Colon (tissue), 2 donors: ENCODE measurements at regions not wholly inside any gene's neighbourhood (a gene's known extent, or its start where the extent isn't known, plus 50 kb on each side); places are given as distances from the start of the nearest gene placed in this dataset.
"Not testable (repeated sequence)": the region's sequence is repeated elsewhere in the genome, so short reads cannot be mapped to it uniquely, and the experiment has no call there.

Experiments used
- FAIRE-seq: peaks from 2 replicates; lab custom pipeline; 2012; peaks lifted over from hg19 to GRCh38; lab: Jason Lieb, UNC
- donor health status: control.
- donor health status: control.

DNA sequence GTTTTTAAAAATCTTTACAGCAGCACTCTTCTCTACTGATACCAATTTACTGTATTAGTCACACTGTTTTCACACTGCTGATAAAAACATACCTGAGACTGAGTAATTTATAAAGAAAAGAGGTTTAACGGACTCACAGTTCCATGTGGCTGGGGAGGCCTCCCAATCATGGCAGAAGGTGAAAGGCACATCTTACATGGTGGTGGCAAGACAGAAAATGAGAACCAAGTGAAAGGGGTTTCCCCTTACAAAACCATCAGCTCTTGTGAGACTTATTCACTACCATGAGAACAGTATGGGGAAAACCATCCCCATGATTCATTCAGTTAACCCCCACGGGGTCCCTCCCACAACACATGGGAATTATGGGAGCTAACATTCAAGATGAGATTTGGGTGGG lies 481.9 kb upstream of the TLE4 start:
- FAIRE-seq = not testable (repeated sequence)

DNA sequence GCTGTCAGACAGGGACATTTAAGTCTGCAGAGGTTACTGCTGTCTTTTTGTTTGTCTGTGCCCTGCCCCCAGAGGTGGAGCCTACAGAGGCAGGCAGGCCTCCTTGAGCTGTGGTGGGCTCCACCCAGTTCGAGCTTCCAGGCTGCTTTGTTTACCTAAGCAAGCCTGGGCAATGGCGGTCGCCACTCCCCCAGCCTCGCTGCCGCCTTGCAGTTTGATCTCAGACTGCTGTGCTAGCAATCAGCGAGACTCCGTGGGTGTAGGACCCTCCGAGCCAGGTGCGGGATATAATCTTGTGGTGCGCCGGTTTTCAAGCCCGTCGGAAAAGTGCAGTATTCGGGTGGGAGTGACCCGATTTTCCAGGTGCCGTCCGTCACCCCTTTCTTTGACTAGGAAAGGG lies 468.5 kb upstream of the TLE4 start:
- not testable (repeated sequence) for FAIRE-seq

DNA sequence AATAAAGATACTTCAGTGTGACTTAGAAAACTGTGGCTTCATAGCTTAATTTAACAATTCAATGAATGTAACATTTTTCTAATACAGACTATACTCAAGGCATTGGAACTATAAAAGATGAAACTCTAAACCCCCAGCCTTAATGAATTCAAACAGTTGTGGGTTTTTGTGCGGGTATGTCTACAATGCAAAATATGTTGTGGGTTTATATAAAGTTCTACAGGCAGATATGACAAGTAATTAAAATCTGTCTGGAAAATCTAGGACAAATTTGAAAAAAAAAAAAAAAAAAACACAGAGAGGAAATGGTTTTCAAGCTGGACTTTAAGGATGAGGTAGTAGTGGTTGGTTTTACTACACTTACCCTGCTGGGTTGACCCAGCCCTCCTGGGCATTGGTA lies 467.5 kb upstream of the TLE4 start:
- no peak for FAIRE-seq

DNA sequence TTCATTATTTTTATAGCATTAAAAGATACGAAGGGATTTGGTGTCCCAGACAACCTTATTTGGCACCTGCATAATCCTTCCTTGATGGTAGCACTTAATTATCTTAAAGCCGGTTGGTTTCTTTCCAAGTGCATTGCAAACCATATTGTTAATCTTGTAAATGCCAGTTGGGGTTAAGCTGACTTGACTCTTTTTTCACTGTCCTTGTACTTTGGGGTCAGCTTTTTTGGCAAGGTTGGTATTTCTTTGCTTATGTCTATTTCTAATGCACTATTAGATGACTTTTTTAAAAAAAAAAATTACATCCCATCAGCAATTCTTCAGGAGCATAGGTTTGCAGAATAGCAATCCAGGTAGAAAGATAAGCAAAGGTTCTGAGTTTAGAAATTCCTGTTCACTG lies 466.8 kb upstream of the TLE4 start:
- no peak for FAIRE-seq

DNA sequence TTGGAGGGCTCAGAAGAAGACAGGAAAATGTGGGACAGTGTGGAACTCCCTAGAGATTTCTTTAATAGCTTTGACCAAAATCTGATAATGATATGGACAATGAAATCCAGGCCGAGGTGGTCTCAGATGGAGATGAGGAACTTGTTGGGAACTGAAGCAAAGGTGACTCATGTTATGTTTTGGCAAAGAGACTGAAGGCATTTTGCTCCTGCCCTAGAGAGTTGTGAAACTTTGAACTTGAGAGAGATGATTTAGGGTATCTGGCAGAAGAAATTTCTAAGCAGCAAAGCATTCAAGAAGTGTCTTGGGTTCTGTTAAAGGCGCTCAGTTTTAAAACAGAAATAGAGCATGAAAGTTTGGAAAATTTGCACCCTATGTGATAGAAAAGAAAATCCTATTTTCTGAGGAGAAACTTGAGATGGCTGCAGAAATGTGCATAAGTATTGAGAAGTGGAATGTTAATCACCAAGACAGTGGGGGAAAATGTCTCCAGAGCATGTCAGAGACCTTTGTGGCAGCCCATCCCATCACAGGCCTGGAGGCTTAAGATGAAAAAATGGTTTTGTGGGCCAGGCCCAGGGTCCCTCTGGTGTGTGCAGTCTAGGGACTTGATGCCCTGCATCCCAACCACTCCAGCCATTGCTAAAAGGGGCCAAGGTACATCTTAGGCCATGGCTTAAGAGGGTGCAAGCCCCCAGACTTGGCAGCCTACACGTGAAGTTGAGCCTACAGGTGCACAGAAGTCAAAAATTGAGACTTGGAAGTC lies 463.7 kb upstream of the TLE4 start:
- FAIRE-seq = no peak

DNA sequence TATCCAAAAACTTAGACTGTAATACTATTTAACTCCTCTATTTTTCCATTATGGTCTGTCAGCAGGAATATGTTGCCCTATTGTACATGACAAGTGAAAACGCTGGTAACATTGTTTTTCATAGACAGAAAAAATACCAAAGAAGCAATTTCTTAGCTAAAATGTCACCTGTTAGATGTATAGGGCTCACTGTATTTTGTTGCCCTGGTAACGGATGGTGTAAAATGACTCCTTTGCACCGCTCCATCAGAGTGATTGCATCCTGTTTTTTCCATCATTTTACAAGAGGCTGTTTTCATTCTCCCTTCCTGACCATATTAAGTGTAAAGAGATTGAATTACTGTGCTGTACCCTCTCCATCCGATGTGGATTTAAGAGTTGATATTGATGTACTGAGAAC lies 460.1 kb upstream of the TLE4 start:
- no peak for FAIRE-seq

DNA sequence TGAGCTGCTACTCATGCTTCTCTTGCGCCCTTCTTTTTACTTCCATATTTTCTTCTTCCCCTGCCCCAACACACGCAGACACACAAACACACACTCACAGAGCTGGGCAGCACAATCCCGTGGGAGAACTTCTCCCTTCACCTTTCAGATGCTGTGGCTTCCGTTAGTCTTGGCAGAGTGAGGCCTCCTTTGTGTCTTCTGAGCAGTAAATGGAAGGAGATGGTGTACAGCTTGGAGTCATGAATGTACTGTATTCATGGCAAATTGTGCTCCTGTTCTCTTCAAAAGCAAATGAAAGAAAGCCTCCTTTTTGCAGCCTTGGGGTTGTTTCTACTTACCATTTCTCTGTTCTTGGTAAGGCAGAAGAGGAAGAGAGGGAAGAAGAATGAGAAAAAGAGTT lies 456.6 kb upstream of the TLE4 start:
- no peak for FAIRE-seq

DNA sequence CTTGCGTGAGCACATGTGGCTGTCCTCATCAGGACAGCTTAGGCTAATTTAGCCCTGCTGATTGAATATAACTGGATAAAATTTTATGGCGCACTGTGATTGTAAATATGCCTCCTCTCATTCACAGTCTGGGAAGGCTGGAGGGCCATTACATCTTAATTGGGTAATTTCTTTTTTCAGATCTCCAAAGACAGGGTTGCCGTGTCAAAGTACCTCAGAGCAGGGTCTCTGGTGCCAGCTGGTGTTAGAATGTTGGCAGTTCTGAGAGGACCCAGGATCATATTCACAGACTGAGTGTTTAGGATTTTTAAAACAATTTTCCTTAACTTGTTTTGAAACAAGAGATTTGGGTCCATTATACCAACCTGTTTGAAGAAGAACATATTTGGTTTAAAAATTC lies 455.7 kb upstream of the TLE4 start:
- no peak for FAIRE-seq

DNA sequence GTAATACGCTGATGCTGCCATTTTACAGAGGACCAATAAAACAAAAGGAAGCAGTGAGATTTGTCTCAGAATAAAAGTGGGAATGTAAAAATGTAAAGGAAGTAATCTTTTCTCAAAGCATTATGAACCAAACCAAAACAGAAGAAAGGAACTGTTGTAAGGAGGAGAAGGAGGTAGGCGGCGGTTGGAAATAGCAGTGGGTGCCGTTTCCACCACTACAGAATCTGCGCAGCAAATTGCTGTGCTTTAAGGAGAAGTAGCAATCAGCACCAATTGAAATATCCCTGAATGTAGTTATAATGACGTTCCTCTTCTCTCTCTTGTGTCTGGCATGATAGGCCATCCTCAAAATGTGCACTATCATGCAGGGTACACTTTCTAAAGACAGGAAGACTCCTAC lies 455.1 kb upstream of the TLE4 start:
- FAIRE-seq = no peak

DNA sequence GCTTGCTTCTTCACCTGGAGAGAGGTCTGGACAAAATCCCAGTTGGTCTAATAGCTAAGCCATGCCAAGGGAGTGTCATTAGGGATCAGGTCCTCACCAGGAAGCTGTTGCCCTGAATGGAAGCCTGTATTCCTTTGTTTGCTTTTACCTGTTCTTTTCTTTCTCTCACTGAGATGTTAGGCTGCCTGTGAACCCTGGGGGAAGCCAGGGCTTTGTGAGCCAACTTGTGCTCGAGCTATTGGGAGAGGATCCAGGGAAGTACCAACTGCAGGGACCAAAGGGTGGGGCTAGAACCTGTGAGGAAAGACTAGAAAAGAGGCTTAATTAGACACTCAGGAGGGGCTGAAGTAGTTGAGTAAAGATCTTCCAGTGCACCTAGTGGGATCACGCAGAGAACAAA lies 451.2 kb upstream of the TLE4 start:
- no peak for FAIRE-seq

DNA sequence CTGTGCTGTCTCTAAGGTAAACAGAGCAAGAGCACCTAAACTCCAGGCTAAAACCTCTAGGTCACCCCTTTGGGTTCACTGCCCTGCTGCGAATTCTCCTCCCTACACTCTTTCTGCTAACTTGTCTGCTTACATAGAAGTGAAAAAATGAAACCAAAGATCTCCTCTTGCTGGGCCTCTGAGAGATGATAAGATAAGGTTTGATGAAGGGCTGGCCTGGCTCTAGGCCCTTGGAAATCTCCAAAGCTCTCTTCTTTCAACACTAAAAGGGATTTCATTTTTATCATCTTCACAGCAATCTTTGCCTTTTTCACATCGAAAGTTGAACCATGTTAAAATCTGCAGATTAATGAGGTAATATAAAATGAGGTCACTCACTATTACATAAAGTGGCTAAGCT lies 450.8 kb upstream of the TLE4 start:
- FAIRE-seq = no peak

DNA sequence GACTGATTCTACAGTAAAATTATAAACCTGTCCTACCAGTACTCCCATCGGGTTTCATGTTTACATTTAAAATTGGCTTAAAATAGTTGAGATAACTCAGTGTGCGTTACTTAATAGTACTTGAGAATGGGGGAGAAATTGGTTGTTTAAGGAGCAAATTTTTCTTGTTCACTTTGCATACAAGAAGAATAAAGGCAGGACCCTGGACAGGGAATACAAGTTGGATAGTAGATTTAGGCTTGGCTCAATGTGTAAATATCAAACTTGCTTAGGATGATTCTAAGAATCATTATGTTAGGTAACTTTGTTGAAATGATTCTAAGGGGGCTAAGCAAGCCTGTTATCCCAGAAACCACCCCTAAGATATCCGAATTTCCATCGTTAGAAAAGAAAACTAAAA lies 448.4 kb upstream of the TLE4 start:
- FAIRE-seq = no peak

DNA sequence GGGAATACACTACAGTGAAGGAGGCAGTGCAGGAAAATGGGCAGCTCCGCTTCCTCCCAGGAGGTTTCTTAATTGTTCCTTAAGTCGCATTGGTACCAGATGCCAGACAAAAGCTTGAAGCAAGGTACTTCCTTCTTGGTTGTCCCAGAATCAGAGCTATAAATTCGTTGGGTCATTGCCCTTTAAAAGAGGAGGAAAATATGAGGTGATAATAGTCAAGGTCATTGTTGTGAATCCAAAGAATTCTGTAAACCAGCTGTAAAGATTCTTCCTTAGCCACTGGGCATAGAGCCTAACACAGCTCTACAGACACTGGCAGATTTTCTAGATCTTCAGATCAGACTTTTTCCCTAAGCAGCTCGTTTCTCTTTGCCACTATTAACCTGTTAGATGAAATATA lies 444.1 kb upstream of the TLE4 start:
- no peak for FAIRE-seq

DNA sequence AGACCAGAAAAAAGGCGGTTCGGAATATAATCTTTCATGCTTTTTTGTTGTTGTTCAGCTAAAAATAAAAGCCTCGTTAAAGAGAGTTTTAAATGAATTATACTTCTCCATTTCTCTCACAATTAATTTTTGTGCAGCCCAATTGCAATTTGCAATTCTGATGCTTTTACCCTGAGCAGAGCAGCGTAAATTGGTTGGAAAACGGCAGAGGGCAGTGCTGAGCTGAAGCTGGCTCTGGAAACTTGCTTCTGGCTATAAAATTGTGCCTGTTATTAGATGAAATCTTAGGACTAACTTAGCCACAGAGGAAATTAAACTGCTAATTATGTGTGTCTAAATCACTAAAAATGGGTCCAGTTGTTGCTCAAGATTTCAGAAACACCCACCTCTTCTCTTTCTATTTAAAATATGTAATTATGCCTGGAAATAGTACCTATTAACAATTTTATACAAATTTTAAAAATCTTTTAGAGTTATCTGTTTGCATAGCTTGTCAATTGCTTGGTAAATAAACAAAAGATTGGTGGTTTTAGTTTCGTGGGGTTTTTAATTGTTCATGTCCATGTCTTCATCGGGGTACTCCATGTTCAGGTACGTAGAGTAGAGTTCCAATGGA lies 441.8 kb upstream of the TLE4 start:
- no peak for FAIRE-seq

DNA sequence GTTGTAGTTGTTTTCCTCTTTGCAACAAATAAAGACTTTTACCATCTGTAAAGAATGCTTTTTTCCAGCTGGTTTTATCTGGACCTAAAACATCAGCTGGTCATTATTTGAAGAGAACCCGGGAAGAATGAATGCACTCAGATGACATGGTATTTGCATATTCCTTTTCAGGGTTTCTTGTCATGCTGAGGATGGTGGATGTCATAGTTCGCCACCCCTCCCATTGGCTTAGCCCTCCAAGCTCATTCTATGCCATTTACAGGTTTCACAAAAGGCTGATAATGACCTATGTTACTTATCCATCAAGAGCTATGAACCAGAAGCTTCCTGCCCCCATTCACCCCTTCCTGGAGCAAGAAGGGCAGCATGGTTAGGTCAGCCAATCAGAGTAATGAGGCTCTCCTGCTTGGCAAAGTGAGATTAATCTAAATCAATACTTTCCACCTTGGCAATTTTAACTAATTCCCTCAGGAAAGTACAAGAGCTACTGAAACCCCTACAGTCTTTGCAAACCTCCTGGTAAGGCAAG lies 440.5 kb upstream of the TLE4 start:
- FAIRE-seq = no peak

DNA sequence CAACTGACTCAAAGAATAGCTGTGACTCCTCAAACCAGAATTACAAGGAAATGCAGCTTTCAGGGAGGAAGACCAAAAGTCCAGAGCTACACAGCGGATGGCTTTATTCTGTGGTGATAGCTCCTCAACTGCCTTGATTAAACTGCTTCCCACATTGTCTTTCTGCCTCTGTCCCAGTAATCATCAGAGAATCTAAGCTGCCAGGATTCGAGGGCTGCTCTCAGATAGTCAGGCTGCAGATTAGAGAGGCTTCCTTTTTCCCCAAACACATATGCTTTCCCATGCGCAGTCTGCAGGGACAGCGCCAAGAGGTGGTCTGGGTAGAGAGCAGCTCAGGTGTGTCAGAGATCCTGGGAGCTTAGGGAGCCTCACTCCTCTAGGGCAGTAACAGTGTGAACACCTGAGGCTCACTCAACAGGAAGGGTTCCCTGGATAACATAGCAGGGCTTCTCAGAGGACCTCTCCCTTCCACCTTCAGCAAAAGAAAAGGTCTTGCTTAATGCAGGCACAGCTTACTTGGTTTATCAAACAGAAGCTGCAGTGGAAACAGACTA lies 439.9 kb upstream of the TLE4 start:
- no peak for FAIRE-seq

DNA sequence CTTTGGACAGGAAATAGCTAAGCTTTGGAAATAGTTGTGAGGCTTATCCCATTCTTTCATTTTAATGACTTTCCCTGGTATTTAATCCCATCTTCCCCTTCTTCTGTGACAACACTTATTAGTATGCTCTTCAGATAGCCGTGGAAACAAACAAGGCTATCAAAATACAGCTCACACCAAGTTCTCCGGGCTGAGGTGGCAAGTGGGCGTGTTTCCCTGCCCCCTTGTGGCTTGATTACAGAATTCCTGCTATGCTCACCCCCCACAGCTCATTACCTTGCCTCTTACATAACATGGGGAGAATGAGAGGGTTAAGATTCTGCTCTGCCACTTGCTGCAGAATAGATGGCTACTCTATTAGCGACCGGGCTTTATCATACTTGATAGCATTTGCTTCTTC lies 437.1 kb upstream of the TLE4 start:
- no peak for FAIRE-seq

DNA sequence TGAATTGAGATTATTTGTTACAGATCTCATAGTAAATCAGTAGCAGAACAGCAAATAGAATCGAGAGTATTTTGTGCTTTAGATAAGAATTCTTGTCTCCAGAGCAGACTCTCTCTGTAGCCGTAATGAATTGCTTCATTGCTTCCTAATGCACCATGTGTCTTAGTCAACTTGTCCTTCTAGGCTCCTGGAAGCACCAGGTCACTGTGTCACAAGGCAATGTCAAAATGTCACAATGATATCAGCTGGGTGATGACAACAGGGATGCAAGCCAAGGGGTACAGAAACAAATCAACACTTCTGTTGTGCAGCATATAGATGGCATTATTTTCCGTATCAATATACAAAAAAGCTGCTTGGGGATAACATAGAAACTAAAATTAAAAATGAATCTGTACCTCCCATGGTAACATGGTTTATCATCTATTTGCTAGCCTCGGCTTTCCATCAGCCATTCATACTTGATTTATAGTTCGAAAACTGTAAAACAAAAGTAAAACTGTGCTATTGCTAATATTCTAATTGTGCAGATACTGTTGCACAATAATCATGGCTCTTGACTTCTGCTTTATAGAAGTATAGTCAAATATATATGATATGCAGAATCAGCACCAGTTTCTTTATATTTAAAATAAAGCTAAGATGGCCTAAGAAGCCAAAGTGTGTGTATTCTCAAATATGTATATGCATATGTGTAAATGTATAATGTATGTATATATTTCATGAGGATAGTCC lies 435.9 kb upstream of the TLE4 start:
- FAIRE-seq = no peak

DNA sequence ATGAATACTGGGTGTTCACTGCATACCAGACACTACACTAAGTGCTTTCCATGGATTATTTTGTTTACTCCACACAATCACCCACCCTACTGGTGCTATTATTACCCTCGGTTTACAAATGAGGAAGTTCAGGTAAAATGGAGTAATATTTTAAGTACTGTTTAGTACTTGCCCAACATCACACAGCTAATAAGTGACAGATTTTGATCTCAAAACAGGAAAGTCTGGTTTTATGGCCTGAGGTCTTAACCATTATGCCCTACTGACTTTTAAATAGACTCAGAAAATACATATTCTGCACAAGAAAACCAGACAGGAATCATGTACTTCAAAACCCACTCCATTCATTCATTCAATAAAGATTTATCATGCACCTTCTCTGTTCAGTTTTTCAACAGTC lies 431.0 kb upstream of the TLE4 start:
- no peak for FAIRE-seq

DNA sequence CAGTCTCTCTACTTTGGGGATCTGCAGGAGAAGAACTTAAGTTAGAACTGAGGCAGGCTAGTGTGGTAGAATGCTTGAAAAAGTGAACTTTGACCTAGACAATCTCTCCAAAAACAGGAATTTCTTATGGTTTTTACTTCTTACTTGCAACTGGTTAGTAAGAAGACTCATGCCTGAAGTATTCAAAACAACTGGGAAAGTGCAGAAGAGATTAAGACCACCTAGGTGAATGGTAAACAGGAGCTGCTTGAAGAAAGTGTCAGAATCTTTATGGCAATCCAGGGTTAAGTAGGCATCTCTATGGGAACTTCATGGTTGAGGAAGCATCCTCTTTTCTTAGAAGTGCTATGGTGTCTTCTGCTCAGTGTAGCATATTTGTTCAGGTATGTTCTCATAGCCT lies 428.6 kb upstream of the TLE4 start:
- no peak for FAIRE-seq

DNA sequence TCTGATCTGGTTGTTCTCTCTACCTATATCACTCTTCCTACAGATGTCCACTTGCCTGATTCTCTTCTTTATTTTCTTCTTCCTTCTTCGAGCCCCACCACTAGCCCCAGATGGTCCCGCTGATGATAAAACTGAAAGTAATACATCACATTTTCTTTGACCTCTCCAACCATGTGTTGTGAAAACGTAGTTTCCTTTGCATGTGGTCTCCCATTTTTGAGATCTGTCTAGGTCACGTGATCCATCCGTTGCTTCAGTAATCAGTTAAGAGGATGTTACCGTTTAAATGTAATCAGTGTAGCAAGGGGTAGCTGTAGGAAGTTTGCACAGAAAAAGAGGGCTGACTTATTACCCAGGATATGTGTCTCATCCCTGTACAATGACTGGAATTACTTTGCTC lies 426.3 kb upstream of the TLE4 start:
- FAIRE-seq = no peak

DNA sequence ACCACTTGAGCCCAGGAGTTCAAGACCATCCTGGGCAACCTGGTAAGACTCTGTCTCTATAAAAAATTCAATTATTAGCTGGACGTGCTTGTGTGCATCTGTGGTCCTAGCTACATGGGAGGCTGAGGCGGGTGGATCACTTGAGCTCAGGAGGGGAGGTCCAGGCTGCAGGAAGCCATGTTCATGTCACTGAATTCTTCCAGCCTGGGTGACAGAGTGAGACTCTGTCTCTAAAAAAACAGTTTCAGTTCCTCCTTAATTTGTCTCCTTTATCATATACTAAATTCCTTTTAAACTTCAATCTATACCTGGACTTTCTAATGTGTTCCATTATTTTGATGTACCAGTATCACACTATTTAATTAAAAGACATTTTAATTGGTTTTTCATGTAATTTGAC lies 422.2 kb upstream of the TLE4 start:
- FAIRE-seq = no peak

DNA sequence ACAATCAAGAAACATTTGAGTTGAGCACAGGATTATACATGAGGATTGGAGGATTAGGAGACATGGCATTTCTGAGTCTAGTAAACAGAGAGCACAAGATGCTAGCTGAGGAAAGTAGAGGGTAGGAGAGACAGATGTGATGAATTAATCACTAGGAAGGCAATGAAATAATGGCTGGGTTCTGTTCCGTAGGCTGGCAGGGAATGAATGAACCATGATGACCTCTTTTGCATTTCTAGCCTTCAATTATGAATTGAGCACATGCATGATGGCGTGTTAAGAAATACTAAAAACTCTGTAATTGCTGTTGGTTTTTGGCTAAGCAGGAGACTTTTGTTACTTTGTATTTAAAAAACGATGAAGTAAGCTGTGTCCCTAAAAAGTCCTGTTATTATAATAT lies 420.0 kb upstream of the TLE4 start:
- FAIRE-seq = no peak
